Cardiac fibroblast (primary cell): ENCODE measurements at regions not wholly inside any gene's neighbourhood (a gene's known extent, or its start where the extent isn't known, plus 50 kb on each side); places are given as distances from the start of the nearest gene placed in this dataset.

Experiments
- DNase-seq, 2 donors: peaks; one replicate each; pipeline versions ENCODE4 v3.0.0 to v3.0.0-alpha.2; 2010; ENCODE audit warnings: low read depth in 2 of 2
- H3K4me3 ChIP-seq, 2 donors: replicated peaks in 1 of 2; 1 replicate in 1 of 2; 2 replicates in 1 of 2; pipeline ENCODE4 v1.5.1; 2011; ENCODE audit warnings: low read depth in 2 of 2, low read length in 2 of 2, mild to moderate bottlenecking in 2 of 2, moderate library complexity in 1 of 2
- TF ChIP-seq, protein P1 (sequence below): IDR thresholded peaks from one replicate; pipeline ENCODE4 v1.5.1; 2011; ENCODE audit warnings: low read depth, mild to moderate bottlenecking, low read length, inconsistent platforms

DNA sequence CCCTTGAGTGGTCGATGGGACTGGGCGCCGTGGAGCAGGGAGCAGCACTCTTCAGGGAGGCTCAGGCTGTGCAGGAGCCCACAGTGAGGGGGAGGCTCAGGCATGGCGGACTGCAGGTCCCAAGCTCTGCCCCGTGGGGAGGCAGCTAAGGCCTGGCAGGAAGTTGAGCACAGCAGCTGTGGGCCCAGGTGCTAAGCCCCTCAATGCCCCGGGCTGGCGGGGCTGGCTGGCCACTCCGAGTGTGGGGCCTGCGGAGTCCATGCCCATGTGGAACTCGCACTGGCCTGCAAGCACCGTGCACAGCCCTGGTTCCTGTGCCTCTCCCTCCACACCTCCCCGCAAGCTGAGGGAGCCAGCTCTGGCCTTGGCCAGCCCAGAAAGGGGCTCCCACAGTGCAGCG lies 948.4 kb upstream of the EYS start:
- TF ChIP-seq, protein P1, sequence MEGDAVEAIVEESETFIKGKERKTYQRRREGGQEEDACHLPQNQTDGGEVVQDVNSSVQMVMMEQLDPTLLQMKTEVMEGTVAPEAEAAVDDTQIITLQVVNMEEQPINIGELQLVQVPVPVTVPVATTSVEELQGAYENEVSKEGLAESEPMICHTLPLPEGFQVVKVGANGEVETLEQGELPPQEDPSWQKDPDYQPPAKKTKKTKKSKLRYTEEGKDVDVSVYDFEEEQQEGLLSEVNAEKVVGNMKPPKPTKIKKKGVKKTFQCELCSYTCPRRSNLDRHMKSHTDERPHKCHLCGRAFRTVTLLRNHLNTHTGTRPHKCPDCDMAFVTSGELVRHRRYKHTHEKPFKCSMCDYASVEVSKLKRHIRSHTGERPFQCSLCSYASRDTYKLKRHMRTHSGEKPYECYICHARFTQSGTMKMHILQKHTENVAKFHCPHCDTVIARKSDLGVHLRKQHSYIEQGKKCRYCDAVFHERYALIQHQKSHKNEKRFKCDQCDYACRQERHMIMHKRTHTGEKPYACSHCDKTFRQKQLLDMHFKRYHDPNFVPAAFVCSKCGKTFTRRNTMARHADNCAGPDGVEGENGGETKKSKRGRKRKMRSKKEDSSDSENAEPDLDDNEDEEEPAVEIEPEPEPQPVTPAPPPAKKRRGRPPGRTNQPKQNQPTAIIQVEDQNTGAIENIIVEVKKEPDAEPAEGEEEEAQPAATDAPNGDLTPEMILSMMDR = no peak
- no peak for DNase-seq
- H3K4me3 ChIP-seq = no peak overlapping the region

DNA sequence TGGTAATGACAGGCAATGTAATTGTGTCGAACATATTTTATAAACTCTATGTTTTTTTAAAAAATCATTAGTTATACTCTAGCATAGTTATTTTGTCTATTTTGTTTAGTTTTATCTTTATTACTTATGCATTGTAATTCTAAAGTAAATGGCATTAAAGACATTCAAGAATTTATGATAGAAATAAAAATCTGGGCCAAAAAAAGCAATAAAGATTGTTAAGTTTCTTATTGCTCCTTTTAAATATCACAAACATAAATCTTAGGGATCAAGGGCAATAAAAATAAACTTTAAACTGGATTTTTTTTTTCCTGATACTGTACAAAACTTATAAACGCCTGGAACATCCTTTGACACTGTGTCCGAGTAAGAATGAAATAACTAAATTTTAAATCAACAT lies 931.5 kb upstream of the EYS start:
- TF ChIP-seq, protein P1 = no peak
- H3K4me3 ChIP-seq = no peak overlapping the region
- no peak for DNase-seq

DNA sequence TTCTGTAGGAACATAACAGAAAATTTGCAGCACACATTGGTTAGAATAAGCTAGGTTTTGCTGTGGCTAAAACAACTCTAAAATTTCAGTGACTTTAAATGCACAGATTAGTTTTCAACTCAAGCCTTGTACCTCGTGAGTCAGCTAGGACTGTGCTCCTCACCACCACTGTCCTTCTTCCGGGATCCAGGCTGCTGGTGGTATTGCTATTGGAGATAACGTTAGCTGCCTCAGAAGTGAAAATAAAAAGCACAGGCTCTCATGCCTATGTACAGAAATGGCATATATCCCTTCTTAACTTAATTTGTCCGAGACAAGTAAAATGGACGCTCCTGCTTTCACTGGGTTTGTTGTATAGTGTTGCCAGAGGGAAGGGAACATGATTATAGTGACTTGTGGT lies 931.1 kb upstream of the EYS start:
- H3K4me3 ChIP-seq = no peak overlapping the region
- TF ChIP-seq, protein P1 = no peak
- no peak for DNase-seq

DNA sequence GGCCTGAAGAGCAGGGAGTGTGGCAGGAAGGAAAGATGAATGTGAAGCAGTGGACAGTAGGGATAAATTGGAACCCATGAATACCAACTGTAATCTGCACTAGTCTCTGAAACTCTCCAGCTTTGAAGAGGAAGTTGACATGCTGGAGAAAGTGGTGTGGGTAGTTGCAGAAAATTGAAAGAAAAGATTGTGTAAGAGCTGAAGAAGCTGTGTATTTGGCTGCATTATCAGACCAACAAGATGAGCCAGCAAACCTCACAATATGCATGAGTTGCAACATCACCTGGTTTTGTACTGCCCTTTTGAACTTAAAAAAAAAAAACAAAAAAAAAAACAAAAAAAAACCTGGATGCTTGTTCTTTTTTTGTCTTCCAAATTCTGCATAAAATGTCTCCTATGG lies 921.9 kb upstream of the EYS start:
- TF ChIP-seq, protein P1 = no peak
- H3K4me3 ChIP-seq = no peak overlapping the region
- DNase-seq = peak; percentile 0 to 45

DNA sequence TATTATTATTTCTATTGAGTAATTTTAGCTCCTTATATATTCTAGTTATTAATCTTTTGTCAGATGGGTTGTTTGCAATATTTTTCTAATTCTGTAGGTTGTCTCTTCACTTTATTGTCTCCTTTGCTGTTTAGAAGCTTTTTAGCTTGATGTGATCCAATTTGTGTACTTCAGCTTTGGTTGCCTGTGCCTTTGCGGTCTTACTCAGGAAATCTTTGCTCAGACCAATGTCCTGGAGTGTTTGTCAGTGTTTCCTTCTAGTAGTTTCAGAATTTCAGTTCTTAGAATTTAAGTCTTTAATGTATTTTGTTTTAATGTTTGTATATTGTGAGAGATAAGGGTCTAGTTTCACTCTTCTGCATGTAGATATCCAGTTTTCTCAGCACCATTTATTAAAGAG lies 916.0 kb upstream of the EYS start:
- DNase-seq = no peak
- TF ChIP-seq, protein P1 = no peak
- no peak overlapping the region for H3K4me3 ChIP-seq

DNA sequence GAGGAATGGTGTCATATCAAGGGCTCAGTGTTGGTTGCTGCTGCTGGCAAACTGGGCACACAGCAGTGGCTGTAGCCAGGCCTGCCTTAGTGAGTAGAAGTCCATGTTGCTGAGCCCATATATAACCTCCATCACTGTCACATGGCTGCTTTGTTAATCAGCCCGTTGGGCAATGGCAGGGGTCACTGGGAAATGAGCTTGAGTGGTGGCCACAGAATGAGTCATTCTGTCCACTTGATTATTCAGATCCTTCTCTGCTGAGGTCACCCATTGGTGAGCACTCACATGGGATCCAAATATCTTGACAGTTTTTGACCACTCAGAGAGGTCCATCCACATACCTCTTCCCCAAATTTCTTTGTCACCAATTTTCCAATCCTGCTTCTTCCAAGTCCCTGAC lies 898.9 kb upstream of the EYS start:
- no peak overlapping the region for H3K4me3 ChIP-seq
- TF ChIP-seq, protein P1 = no peak
- peak in 1 of 2 donors; percentile 1 for DNase-seq

DNA sequence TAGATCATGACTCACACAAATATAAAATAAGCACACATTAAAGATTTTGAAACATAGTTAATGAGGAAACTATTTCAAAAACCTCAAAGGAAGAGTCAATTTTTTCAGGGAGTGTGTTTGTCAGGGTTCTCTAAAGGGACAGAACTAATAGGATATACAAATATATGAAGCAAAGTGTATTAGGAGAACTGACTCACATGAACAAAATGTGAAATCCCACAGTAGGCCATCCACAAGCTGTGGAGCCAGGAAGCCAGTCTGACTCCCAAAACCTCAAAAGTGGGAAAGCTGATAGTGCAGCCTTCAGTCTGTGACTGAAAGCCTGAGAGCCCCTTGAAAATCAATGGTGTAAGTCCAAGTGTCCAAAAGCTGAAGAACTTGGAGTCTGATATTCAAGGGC lies 898.0 kb upstream of the EYS start:
- no peak overlapping the region for H3K4me3 ChIP-seq
- TF ChIP-seq, protein P1 = no peak
- DNase-seq = no peak
